ENCODE measurements at regions not wholly inside any gene's neighbourhood (a gene's known extent, or its start where the extent isn't known, plus 50 kb on each side); places are given as distances from the start of the nearest gene placed in this dataset.
"Not testable (repeated sequence)": the region's sequence is repeated elsewhere in the genome, so short reads cannot be mapped to it uniquely, and the experiment has no call there.

DNA sequence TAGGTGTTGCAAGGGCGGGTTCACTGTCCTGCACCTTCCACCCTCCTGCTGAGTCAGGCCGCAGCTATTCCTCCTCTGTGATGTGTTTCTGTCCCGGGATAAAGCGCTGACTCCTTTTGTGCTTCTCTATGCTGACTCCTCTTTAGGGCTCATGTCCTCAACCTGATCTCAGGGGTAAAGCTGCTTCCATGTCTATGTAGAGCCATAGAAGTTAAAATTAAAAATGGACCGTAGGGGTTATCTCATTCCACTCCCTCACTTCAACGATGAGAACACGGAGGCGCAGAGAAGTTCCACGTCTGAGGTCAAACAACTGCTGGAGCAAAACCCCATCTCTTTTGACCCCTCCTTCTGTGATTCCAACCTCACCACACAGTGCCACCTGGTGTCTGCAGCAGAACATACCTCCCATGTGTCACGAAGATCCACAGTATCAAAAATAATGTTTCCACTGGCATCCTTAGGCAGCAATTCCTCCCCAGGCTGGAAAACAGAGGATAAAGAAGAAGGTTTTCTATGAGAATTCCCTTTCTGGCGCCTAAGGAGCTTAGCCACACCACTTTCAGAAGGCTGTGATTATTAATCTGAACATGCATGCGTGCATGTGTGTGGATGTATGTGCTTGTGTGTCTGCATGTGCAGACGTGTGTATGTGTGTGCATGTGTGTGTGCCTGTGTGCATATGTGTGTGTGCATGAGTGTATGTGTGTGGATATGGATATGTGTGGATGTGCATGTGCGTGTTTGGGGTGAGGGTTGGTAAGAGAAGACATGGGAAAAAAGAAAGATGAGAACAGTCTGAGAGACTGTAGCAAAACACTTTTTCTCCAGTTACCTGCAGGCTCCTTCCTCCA lies 81.2 kb upstream of the UCN3 start:
- no peak for DNase-seq (ENCODE audit: extremely low read depth, low read depth)
- no peak overlapping the region for H3K4me3 ChIP-seq (replicated peaks; ENCODE audit: low read depth, low read length)
- TF ChIP-seq, protein P1, sequence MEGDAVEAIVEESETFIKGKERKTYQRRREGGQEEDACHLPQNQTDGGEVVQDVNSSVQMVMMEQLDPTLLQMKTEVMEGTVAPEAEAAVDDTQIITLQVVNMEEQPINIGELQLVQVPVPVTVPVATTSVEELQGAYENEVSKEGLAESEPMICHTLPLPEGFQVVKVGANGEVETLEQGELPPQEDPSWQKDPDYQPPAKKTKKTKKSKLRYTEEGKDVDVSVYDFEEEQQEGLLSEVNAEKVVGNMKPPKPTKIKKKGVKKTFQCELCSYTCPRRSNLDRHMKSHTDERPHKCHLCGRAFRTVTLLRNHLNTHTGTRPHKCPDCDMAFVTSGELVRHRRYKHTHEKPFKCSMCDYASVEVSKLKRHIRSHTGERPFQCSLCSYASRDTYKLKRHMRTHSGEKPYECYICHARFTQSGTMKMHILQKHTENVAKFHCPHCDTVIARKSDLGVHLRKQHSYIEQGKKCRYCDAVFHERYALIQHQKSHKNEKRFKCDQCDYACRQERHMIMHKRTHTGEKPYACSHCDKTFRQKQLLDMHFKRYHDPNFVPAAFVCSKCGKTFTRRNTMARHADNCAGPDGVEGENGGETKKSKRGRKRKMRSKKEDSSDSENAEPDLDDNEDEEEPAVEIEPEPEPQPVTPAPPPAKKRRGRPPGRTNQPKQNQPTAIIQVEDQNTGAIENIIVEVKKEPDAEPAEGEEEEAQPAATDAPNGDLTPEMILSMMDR (IDR thresholded peaks at IDR 0.05; ENCODE audit: low read depth, low read length, missing control alignments) = peak; percentile 68

DNA sequence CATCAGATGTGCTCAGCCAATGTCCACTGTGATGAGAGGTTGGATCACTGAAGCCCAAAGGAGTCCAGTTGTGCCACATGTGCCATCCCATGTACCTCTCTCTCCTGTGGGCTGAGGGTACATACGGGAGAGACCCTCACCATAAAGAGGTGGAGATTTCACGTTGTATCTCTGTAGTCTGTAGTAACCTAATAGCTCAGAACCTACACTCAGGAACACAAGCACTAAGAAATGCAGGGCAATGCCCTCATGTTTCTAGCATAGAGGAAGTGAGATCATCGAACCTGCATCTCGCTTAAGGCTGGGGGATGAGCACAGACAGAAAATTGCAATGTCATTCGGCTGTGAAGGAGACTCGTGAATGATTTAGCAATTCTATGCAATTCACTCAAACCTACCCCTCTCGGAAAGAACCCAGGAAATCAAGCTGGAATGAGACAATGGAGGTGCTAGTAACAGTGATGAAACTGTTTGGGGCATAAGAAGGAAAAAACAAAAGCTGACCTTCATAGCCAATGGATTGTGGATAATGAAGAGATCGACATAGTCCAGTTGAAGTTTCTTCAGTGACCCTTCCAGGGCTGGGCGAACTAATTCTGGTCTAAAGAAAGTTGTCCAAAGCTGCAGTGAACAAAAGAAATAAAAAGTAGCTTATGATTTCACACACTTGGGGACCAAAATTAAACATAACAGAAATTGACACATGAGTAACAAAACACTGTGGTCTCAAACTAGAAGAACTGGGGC lies 80.3 kb upstream of the UCN3 start:
- no peak for DNase-seq (ENCODE audit: extremely low read depth, low read depth)
- H3K4me3 ChIP-seq (replicated peaks; ENCODE audit: low read depth, low read length) = no peak overlapping the region
- TF ChIP-seq, protein P1 (IDR thresholded peaks at IDR 0.05; ENCODE audit: low read depth, low read length, missing control alignments) = no peak

DNA sequence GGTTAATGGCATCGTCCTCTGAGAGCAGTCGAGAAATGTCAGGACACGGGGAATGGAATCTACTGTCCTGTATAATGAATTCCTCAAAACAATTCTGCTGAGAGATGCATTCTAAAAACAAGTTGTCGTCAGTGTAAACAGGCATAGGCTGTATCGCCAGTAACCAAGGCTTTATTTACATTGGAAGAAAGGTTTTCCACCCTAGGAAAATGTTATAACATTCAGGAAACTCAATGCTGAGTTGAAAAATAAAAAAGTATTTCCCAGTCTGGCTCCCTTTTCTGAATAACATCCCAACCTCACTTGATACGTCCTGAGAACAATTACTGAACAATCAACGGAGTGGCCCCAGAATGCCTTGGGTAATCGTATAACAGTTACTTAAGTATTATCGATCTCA lies 79.6 kb upstream of the UCN3 start:
- no peak overlapping the region for H3K4me3 ChIP-seq (replicated peaks; ENCODE audit: low read depth, low read length)
- TF ChIP-seq, protein P1 (IDR thresholded peaks at IDR 0.05; ENCODE audit: low read depth, low read length, missing control alignments) = no peak
- DNase-seq (ENCODE audit: extremely low read depth, low read depth) = no peak

DNA sequence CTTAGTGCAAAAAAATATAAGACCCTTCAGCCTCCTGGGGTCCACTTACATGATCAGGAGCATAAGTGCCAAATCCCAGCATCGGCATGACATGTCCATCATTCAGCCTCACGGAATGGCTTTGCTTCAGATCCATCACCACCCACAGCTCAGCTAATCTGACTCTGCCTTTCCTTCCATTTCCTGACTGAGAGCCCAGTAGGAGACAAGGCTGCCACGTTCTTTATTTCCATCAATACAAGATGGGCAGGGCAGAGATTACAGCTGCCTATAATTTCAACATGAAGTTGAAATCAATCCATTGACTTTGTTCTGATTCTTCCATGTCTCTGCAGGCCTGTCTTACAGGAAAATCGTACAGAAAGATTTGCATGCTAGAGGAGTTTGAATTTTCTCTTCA lies 76.4 kb upstream of the UCN3 start:
- H3K4me3 ChIP-seq (replicated peaks; ENCODE audit: low read depth, low read length) = no peak overlapping the region
- DNase-seq (ENCODE audit: extremely low read depth, low read depth) = no peak
- TF ChIP-seq, protein P1 (IDR thresholded peaks at IDR 0.05; ENCODE audit: low read depth, low read length, missing control alignments) = no peak

DNA sequence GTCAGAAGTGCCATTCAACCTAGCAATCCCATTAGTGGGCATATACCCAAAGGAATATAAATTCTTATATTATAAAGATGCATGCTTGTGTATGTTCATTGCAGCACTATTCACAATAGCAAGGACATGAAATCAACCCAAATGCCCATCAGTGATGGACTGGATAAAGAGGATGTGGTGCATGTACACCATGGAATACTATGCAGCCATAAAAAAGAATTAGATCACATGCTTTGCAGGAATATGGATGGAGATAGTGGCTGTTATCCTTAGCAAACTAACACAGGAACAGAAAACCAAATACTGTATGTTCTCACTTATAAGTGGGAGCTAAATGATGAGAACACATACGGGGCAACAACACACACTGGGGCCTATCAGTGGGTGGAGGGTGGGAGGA lies 75.5 kb upstream of the UCN3 start:
- not testable (repeated sequence) for DNase-seq (ENCODE audit: extremely low read depth, low read depth)

DNA sequence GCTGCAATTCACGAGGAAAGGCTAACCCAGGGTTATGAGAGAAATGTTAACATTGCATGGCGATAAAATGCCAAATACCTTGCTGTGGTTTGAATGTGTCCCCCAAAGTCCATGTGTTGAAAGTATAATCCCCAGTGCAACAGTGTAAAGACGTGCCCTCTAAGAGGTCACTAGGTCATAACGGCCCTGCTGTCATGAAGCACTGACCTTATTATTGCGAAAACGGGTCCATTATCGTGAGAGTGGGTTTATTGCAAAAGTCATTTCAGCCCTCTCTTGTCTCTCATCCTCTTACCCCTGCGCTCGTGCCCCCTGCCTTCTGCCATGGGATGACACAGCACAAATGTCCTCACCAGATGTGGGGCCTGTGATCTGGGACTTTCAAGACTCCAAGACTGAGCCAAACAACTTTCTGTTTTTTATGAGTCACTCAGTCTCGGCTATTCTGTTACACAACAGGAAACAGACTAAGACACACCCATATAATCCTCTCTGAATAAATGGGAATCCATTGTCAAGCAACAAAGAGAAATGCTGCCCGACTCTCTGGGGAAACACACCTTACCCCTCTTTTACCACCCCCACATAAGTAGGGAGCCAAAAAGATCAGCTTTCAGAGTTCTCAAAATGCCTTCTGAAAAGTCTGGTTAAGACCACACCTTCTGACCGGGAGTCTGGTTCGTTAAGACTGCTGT lies 73.1 kb upstream of the UCN3 start:
- DNase-seq (ENCODE audit: extremely low read depth, low read depth) = peak; percentile 86
- no peak overlapping the region for H3K4me3 ChIP-seq (replicated peaks; ENCODE audit: low read depth, low read length)
- TF ChIP-seq, protein P1 (IDR thresholded peaks at IDR 0.05; ENCODE audit: low read depth, low read length, missing control alignments) = no peak

More for the DNA sequence above, 75.5 kb upstream of the UCN3 start:
- H3K4me3 ChIP-seq (replicated peaks; ENCODE audit: low read depth, low read length) = not testable (repeated sequence)

All from HFF-Myc (cell line).